Gastrocnemius medialis (tissue), 4 donors: ENCODE measurements at regions not wholly inside any gene's neighbourhood (a gene's known extent, or its start where the extent isn't known, plus 50 kb on each side); places are given as distances from the start of the nearest gene placed in this dataset.

Source experiments
- POLR2A ChIP-seq, 2 donors: fragments of 450-650 bp; IDR thresholded peaks; one replicate each; pipeline ENCODE4 v1.6.1; 2017; ENCODE audit warnings: antibody characterized with exemption in 2 of 2, mild to moderate bottlenecking in 2 of 2, moderate library complexity in 2 of 2
- TF ChIP-seq, protein P1 (sequence below), 5 experiments: fragments of 450-650 bp in 3 of 5; fragments of 200-600 bp in 2 of 5; sonication (generic) in 2 of 5; IDR thresholded peaks in 4 of 5; conservative IDR thresholded peaks in 1 of 5; 1 replicate in 4 of 5; 2 replicates in 1 of 5; pipeline ENCODE4 v1.5.1; 2016 to 2019; ENCODE audit warnings: antibody characterized with exemption in 5 of 5, mild to moderate bottlenecking in 3 of 5, moderate library complexity in 3 of 5

GRCh38 chr12:13552830-13553229 is 356.3 kb downstream of the EMP1 start:
- no peak for TF ChIP-seq POLR2A (IDR thresholded peaks at IDR 0.05)
- TF ChIP-seq, protein P1, sequence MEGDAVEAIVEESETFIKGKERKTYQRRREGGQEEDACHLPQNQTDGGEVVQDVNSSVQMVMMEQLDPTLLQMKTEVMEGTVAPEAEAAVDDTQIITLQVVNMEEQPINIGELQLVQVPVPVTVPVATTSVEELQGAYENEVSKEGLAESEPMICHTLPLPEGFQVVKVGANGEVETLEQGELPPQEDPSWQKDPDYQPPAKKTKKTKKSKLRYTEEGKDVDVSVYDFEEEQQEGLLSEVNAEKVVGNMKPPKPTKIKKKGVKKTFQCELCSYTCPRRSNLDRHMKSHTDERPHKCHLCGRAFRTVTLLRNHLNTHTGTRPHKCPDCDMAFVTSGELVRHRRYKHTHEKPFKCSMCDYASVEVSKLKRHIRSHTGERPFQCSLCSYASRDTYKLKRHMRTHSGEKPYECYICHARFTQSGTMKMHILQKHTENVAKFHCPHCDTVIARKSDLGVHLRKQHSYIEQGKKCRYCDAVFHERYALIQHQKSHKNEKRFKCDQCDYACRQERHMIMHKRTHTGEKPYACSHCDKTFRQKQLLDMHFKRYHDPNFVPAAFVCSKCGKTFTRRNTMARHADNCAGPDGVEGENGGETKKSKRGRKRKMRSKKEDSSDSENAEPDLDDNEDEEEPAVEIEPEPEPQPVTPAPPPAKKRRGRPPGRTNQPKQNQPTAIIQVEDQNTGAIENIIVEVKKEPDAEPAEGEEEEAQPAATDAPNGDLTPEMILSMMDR (IDR thresholded peaks at IDR 0.05 in 4 of 5, conservative IDR thresholded peaks at IDR 0.05 in 1 of 5): no peak
